HG02759 (cell line): ENCODE measurements at regions not wholly inside any gene's neighbourhood (a gene's known extent, or its start where the extent isn't known, plus 50 kb on each side); places are given as distances from the start of the nearest gene placed in this dataset.
"Not testable (repeated sequence)": the region's sequence is repeated elsewhere in the genome, so short reads cannot be mapped to it uniquely, and the experiment has no call there.

Experiments used
- ATAC-seq: cut with Tn5 transposase; IDR thresholded peaks from one replicate; pipeline ENCODE4 v1.9.1; 2021; ENCODE audit warnings: mild to moderate bottlenecking, moderate library complexity; ENCODE audit not compliant: unreplicated experiment

DNA sequence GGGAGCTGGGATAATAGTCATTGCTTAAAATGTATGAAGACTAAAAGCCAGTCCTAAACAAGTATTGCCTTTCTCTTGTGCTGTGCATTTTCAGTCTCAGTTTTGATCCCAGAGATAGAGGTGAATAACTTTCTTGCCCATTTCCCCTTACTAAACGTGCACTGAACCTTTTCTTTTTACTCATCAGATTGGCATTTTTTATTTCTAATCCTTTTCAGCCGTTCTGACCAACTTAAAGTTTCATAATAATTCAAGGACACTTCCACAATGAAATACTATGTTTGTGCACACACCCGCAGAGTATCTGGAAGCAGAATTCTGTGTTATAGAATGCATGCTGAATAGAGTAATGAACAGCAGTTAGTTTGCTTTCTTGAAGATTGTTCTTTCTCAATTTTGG, 343.6 kb downstream of the LRRC70 start:
- no peak for ATAC-seq

GRCh38 chr5:62920856-62921255, 342.2 kb downstream of the LRRC70 start:
- no peak for ATAC-seq

DNA sequence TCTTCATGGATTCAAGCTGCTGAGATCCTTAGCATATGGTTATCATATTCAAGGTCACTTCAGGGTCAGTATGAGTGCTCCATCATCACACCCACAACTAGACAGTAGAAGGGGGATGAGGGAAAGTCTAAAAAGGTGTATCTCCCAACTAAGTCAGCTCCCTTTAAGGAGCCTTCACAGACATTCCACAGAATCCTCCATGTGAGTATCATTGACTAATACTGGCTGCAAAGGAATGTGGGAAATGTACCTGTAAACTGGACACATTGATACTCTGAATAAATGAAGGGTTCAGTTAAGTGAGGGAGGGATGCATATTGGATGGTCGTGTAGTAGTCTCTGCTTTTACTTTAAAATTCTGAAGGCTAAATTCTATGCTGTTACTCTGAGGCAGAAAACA, 330.7 kb downstream of the LRRC70 start:
- ATAC-seq, result no peak

GRCh38 chr5:62902126-62902525, 323.5 kb downstream of the LRRC70 start:
- no peak for ATAC-seq

DNA sequence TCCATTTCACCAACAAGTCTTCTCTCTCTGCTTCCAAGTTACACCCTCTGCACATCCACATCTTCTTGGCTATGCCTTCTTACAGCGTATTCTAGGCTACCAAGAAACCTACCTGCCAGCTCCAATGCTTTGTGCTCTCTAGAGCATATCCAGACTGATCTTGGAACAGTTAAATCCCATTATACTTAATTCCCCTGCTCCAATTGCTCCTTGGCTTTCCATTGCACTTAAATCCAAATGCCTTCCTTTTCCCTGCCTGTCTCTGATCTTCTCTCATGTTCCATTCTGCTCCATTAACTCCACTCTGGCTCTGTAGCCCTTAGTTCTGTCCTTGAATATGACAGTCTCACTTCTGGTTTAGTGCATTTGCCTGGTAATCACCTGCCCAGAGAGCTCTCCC, 322.4 kb downstream of the LRRC70 start:
- ATAC-seq, result no peak

DNA sequence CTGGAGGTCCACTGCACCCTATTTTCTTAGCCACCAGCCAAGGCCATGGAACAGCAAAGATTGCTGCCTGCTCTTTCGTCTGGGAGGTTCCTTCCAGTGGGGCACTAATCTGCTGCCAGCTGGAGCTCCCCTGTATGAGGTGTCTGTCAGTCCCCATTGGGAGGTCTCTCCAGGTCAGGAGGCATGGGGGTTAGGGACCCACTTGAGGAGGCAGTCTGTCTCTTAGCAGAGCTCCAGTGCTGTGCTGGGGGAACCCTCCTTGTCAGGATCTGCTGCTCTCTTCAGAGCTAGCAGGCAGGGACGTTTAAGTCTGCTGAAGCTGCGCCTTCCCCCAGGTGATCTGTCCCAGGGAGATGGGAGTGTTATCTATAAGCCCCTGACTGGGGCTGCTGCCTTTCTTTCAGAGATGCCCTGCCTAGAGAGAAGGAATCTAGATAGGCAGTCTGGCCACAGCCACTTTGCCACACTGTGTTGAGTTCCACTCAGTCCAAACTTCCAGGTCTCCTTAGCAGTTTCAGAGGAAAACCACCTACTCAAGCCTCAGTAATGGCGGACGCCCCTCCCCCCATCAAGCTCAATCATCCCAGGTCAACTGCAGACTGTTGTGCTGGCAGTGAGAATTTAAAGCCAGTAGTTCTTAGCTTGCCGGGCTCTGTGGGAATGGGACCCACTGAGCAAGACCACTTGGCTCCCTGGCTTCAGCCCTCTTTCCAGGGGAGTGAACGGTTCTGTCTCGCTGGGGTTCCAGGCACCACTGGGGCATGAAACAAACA, 317.7 kb downstream of the LRRC70 start:
- no peak for ATAC-seq

- ATAC-seq, result no peak
Measured at GRCh38 chr5:62886603-62887315, 308.1 kb downstream of the LRRC70 start.

- ATAC-seq, result not testable (repeated sequence)
Measured at GRCh38 chr5:62837330-62837729, 258.7 kb downstream of the LRRC70 start.

DNA sequence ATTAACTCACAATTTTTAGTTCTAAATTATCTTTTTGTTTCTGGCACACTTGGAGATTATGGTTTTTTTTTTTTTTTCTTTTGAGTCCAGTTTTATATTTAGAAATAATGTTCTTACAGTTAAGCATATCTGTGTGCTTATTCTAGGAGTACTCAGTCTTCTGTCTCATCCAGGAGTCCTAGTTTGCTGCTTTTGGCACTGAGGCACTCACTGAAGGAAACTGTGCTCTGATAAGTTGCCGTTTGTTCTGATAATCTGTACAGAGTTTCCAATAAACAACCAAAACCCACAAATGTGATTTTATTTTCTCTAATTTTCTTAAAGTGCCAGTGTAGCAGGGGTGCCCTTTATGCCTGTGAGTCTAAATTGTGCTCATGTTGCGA, 251.0 kb downstream of the LRRC70 start:
- no peak for ATAC-seq

DNA sequence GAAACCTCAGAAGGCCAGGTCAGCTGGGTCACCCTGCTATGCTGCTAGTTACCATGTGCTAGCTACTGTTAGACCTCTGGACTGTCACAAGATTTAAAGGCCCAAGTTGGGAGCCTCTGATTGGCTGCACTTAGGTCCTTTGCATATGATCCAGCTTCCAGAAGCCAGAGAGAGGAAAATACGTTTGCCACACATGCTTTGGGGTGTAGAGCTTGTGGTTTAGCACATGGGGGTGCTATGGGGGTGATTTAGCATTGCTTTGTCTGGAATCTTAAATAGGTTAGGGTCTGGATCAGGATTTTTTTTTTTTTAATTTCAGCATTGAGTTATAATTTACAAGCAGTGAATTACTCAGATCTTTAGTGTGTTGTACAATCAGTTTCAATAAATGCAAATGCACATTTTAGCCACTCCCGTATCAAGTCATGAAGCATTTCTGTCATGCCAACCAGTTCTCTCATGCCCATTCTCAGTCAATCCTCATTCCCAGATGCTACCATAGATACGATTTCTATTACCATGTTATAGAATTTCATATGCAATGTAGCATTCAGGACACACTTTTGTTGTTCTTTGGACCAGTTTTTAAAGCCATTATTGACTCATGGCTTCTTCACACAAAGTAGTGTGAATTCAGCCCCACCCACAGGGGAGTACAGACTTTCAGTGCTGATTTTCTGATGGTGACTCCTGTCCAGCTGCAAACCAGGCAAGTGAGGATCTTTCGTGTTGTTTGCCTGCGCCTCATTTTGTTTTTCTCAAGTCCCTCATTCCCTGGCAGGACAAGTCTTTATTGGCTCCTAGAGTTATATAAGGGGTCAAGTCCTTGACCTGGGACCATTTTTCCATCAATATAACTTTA, 250.4 kb downstream of the LRRC70 start:
- no peak for ATAC-seq

GRCh38 chr5:62825623-62826220, 247.1 kb downstream of the LRRC70 start:
- ATAC-seq, result no peak

DNA sequence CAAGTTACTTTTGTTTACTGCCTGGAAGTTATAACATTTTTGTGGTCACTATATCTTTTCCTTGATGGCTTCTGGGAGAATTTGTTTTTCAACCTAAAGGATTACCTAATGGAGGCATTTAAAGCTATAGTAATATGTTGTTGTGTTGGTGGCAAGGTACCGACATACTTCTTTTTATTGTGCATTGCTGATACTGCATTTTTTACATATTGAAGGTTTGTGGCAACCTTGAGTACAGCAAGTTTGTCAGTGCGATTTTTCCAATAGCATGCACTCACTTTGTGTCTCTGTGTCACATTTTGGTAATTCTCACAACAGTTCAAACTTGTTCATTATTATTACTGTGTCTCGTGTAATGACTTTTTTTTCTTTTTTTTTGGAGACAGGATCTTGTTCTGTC, 246.3 kb downstream of the LRRC70 start:
- no peak for ATAC-seq

DNA sequence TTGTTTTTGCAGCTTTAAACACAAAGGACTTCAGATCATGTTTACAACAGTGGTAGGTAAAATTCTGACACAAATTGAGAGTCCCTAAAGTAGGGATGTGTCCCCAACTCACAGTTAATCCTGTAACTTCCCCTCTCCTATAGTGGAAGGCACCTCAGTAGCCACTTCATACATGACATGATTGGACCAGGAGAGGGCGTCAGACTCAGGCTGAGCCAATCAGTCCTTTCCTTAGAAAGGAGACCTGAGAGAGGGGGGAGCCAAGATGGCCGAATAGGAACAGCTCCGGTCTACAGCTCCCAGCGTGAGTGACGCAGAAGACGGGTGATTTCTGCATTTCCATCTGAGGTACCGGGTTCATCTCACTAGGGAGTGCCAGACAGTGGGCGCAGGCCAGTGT, 238.4 kb downstream of the LRRC70 start:
- ATAC-seq, result not testable (repeated sequence)

DNA sequence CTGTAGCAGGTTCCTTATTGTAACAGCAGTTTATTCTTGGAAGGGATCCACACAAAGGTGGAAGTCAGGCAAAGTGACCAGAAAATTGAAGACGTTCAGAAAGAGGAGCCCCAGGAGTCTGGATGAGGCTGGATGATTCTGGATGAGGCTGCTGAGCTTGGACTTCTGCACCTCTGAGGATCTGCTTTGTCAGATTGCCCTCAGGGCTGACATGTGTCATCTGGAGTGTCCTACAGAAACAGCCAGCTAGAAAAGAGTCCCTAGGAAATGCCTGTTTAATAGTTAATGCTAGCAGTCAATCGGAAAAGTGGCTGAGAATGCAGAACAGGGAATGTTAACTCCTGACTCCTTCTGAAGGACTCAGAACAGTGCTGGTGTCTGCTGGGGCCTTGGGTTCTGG, 236.4 kb downstream of the LRRC70 start:
- ATAC-seq, result no peak

DNA sequence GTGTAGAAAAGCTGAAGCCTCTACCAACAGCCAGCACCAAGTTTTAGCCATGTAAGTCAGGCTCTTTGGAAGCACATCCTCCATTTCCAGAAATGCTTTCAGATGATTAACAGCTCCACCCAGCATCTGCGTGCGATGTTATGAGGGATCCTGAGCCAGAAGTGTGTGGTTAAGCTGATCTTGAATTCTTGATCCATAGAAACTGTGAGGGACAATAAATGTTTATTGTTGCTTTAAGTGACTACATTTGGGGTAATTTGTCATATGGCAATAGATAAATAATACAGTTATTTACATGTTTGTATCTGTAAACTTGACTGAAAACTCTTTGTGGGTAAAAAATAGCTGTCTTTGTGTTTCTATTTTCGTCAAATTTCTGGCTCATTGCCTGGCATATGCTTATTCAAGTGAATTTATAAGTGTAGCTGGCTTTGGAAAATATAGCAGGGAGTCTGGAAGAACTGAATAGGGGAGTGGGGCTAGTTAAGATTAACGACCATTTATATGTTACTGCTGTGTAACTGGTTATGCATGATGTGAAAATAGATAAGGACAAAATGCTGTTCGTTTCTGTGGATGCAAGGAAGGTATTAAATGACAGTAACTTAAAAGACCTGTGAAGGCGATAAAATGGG, 234.1 kb downstream of the LRRC70 start:
- ATAC-seq, result no peak

- ATAC-seq, result not testable (repeated sequence)
Measured at GRCh38 chr5:62804819-62805218, 226.2 kb downstream of the LRRC70 start.

DNA sequence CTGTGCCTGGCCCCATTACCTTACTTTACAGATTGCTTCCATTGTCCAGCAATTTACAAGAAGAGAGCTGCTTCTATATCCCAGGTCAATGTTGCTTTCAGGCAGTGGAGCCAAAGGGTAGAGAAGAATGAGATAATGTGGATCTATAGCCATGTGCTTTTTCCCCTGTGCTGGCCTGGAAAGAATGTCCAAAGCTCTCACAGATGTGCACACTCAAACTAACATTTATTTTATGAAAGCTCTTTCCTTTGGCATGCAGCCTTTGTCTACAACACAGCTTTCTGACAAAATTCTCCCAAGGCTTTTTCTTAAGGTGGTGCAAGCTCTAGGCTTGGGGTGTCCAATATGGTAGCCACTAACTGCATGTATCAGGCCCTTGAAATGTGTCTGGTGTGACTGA, 217.3 kb downstream of the LRRC70 start:
- no peak for ATAC-seq

- no peak for ATAC-seq
Measured at GRCh38 chr5:62794456-62794855, 215.8 kb downstream of the LRRC70 start.

GRCh38 chr5:62791059-62791458, 212.4 kb downstream of the LRRC70 start:
- no peak for ATAC-seq

DNA sequence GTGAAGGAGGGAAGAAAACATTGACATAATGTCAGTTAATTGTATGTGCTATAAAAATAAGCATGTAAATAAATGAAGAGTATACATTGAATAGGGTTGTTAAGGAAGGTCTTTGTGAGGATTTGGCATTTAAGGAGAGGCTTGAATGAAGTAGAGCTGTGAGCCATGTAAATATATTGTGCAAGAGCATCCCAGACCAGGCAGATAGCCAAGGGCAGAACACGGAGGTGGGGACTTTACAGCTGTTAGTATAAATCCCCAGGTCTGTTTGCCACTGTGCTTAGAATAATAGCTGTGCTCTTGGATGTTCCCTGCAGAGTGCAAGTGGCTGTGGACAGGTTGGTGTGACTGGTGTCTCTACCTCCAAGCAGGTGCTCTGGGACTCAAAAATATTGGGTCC, 211.7 kb downstream of the LRRC70 start:
- ATAC-seq, result no peak

DNA sequence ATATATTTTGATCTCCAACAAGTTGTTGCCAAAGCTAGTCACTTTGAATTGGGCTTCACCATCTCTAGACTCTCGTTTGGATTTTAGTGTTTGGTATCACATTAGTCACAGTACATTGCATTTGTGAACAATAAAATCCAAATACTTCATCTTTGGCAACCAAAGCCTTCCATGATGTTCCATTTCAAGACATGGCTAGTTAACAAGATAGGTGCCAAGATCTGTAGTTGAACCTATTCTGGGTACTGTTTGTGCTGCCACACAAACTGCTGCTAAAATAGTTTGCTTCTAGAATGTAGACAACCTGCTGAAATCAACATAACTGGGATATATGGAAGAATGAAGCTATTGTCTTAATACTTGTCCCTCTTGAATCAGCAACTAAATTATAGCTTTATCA, 207.5 kb downstream of the LRRC70 start:
- ATAC-seq, result no peak
